ENCODE measurements at regions not wholly inside any gene's neighbourhood (a gene's known extent, or its start where the extent isn't known, plus 50 kb on each side); places are given as distances from the start of the nearest gene placed in this dataset.

DNA sequence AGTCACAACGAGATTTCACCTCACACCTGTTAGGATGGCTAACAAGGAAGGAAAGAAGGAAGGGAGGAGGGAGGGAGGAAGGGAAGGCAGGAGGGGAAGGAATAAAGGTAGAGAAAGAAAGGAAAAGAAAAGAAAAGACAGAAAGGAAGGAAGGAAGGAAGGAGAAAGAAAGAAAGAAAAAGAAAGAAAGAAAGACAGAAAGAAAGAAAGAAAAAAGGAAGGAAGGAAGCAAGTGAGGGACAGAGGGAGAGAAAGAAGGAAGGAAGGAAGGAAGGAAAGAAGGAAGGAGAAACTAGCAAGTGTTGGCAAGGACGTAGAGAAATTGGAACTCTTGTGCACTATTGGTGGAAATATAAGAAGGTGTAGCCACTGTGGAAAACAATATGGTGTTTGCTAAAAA, 52.2 kb downstream of the CCDC185 start:
- no peak for DNase-seq (ENCODE audit: low spot score)

DNA sequence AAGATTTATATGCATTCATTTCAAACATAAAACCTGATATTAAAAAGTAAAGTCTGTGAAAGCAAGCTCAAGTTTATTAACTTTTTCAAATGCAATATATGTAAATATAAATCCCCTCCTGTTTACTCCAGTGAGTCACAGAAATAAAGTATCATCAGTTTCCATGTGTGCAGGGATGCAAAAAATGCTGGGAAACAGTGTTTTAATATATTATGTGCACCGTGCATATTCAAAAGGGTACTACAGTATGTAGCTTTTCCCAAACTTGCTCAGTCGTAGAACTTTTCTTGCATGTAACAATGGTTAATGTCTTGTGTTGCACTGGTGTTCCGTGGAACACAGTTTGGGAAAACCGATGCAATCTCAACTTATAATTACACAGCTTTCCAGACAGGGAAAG, 60.7 kb downstream of the CCDC185 start:
- no peak for DNase-seq (ENCODE audit: low spot score)
- intact Hi-C loops (cut with DNase I): no loop called here

More for the DNA sequence above, 52.2 kb downstream of the CCDC185 start:
- intact Hi-C loops (cut with DNase I): no loop called here

DNA sequence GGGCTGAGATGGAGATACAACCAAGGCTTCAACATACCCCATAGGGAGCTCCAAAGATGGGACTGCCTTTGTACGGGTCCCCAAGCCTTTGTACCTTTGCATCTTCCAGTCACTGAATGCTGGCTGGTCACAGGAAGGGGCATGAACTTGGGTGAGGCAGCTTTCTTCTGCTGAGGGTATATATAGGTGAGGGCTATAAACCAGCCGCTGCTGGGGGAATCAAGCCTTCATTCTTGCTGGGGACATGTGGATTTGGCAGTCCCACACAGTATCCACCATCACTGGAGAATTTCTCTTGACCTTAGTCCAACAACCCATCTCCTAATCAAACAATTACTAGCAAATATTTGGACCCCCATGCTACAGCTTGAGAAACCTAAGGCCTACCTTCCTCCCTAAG, 61.7 kb downstream of the CCDC185 start:
- intact Hi-C loops (cut with DNase I): no loop called here
- DNase-seq (ENCODE audit: low spot score): no peak

DNA sequence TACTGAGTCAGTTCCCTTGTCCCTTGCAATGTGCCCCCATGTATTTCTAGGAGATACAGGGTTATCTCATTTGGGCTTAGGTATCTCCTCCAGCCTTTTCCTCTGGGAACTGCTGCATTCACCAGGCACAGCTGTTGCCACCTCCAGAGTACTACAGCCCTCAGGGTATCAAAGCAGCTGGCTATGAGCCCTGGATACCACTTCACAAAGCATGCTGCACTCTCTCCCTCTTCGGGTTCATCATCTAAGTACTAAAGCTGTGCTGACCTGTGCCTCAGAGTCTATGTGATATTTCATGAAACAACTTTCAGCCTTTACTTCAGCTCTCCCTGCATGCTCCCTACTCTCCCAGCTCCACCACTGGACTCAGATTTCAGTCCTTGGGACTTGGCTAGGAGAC, 62.3 kb downstream of the CCDC185 start:
- intact Hi-C loops (cut with DNase I): no loop called here
- no peak for DNase-seq (ENCODE audit: low spot score)

DNA sequence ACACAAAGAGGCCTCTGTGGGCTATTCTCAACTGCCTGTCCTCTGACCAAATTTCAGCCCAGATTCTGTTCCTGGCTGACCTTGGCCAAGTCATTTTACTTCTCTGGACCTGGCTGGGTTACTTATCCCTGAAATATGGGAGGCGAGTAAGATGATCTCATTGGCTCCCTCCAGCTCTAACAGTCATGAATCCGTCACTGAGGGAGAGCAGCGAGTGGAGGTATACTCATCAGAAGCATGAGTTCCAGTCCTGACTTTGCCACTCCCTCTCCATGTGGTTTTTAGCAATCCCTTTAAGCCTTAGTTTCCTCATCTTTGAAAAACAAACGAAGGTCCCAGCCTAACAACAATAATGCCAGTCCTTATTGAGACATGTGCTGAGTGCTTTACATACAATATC, 63.5 kb downstream of the CCDC185 start:
- intact Hi-C loops (cut with DNase I): no loop called here

DNA sequence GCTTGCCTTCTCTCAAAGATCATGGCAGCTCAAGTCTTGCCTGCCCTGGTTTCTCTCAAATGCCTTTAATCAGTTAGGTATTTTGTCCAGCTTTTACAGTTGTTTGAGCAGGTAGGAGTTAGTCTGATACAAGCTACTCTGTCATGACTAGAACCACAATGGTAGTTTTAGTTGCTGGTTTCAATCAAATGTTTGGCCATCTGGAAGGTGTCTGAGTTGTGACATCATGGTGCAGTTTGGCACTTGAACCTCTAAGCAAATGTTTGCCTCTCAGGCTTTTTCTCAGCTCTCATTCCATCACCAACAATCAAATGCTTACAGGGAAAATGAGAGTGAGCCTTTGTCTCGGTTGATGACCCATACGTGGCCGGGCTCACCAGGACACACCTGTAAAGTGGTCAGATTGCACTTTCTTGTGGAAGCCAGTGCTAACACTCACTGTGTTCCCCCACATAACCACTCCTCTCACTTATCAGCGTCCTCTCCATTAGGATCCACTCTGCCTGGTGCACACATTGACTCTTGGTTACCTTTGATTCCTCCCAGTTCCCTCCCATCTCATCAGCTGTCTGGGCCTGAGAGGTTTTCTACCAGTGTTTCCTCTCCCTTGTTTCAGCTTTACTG, 67.5 kb downstream of the CCDC185 start:
- intact Hi-C loops (cut with DNase I): no loop called here
- no peak for DNase-seq (ENCODE audit: low spot score)

More for the DNA sequence above, 63.5 kb downstream of the CCDC185 start:
- no peak for DNase-seq (ENCODE audit: low spot score)

DNA sequence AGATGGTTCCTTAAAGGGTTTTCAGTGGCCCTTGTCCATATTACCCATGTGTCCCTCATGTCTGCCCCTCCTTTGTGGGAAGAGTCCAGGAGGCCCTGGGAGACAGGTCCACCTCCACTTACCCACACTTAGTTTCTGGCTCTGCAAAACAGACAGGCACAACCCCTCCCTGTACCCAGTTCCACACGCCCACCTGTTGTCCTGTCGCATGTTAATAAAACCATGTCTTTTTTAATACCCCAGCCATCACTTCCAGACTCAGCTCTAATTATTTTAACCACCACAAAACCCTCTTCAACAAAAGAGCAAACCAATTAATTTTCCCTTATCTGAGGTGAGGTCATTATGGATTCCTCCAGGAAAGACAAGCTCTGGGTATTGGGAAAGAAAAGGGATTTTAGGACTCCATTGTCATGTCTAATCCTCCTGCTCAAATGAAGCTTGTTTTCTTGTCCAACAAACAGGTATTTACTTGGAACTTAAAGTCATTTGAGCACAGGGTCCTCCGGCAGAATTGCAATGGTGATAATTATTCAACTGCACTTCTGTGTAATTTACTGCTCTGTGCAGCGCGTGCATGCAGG, 68.9 kb downstream of the CCDC185 start:
- intact Hi-C loops (cut with DNase I): no loop called here
- no peak for DNase-seq (ENCODE audit: low spot score)

DNA sequence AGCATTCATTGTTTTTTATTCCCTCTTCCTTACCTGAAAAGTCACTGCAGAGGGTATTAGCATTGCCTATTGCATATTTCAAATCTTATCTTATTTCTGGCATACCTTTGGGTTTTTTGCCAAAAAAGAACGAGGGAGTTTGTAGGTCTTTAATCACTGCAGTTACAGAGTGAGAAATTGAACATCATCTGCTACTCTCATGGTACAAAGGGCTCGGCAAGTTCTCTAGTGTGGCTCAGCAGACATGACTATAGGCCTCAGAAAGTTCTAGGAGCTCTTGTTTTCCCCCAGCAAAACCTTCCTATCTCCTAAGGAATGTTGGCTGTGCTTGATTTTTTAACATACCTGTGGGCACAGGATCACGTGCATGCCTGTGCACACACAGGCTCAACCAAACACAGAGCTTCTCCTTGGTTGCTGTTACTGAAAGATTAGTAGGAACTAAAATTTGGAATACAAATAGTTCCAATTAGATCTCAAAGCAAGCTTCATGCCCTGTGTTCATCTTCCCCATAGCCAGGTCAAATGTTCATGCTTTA, 69.7 kb downstream of the CCDC185 start:
- intact Hi-C loops (cut with DNase I): no loop called here

DNA sequence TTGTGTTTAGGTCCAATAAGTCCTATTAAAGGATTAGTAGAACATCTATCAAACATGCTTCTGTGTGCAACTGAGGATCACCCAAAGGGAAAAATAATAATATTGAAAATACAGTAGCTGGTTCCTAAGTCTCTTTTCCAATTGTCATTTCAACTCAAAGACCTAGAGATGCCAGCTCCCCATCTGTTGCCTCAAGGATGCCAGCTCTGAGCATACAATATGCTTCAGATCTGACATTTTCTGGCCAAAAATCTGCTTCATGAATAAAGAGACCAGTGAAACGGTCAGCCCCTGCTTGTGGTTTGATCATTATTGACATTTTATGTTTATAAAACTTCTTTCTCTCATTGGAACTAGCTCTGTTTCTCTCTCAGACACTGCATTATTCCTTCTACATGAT, 72.9 kb downstream of the CCDC185 start:
- no peak for DNase-seq (ENCODE audit: low spot score)
- intact Hi-C loops (cut with DNase I): no loop called here

More for the DNA sequence above, 69.7 kb downstream of the CCDC185 start:
- no peak for DNase-seq (ENCODE audit: low spot score)

DNA sequence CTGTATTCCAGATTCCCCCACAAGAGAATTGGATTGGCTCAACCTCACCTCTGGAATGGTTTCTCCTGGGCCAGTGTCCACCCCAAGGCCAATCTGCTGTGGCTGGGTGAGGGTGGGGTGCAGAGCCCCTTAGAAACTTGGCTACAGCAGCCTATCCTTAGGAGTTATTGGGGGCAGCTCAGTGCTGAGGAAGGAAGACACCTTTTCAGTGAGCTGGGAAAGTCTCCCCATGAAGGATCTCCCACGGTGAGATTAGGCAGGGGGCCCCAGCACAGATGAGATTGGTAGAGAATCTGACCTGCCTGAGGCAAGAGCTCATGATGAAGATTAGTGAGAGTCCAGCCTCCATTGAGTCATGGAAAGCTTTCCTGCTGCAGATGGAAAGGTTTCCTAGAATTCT, 78.4 kb downstream of the CCDC185 start:
- DNase-seq (ENCODE audit: low spot score): no peak
- intact Hi-C loops (cut with DNase I): no loop called here

DNA sequence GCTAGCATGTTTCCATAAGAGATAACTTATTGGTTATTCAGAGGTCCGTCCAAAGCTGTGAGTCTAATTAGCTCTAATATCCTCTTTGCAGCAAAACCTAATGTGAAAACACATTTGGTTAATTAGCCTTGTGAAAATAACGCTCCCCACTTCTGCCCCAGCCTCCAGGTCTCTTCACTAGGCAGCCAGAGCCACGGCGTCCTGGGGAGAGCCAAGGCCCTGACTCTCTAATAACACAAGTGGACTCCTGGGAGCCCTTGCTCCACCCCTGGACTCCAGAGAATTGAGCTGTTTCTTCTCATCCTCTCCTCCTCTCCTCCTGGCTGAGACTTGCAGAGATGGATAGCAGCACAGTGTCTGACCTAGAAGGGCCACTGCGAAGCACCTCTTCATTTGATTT, 78.8 kb downstream of the CCDC185 start:
- intact Hi-C loops (cut with DNase I): no loop called here
- DNase-seq (ENCODE audit: low spot score): no peak

DNA sequence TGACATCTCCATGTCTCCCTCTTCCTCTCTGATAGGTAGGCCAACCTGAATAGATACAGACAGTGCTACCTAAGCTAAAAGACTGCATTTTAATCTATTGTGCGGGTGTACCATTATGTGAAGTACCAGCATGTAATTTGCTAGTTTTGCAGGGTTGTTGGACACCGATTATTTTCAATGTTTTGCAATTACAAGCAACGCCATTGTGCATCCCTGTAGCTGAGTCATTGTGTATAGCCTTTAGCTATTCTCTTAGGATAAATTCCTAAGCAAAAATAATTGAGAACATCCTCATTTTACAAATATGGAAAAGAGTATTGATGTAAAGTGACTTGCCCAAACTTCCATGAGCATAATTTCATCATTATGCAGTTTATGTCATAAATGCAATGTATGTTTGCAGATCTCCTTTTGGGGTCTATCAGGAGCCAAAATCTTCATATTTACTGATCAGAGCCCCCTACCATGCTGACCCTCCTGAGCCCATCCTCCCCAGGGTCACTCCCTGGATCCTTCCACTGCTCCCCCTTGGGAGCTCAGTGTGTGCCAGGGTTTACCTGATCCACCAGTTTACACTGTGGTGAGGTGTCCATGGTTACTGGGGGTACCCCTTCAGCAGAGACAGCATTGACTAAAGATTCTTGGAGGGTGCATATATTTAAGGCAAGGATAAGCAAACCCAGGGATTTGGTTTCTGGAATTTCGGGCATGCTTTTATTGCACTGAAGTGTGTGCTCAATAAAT, 80.6 kb downstream of the CCDC185 start:
- intact Hi-C loops (cut with DNase I): no loop called here
- DNase-seq (ENCODE audit: low spot score): no peak

DNA sequence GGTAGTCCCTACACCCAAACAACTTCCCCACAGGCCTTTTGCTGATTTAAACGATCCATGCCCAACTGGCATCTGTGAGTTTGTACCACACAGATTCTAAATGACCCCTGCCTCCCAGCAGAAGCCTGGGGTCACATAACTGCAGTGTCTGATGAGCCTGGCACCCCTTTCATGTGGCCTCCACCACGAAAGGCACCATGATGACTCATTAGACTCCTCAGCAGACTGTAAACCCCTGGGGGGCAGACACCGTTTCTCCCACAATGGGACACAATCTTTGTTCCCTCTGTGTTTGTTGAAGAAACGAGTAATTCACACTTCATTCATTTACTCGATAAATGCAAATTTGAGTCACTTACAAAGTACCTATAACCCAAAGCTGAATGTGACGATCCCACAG, 81.6 kb downstream of the CCDC185 start:
- DNase-seq (ENCODE audit: low spot score): no peak
- intact Hi-C loops (cut with DNase I): no loop called here

DNA sequence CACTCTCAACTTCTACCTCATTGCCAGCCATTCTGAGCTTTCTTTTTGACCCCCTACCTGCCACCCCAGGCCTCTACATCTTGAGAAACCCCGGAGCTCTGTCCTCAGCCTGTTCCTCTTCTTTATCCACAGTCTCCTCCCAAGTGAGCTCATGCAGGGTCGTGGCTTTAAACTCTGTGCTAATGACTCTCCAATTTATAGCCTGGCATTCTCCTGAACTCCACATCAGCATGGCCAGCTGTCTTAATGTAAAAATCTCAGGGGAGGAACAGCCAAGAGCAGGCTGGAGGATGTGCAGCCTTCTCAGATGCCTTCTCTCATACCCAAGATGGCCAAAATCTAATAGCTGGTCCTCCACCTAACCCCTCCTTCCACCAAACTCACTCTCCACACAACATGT, 84.2 kb downstream of the CCDC185 start:
- DNase-seq (ENCODE audit: low spot score): no peak
- intact Hi-C loops (cut with DNase I): no loop called here

DNA sequence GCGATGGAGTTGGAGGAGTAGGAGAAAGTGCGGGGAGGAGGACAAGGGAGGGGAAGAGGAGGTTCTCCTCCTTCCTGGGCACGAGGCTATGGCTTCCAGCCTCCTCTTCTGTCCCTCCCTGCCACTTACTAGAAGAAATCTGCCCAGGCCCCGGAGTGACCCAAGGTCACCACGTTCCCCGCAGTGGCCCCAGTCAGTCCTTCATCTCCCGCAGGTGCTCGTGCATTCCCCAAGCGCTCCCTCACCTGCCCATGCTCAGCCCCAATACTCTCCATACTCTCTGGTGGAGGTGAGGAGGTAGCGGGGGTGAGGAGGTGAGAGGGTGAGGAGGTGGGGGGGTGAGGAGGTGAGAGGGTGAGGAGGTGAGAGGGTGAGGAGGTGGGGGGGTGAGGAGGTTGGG, 85.4 kb downstream of the CCDC185 start:
- intact Hi-C loops (cut with DNase I): no loop called here
- peak; percentile 66 for DNase-seq (ENCODE audit: low spot score)

DNA sequence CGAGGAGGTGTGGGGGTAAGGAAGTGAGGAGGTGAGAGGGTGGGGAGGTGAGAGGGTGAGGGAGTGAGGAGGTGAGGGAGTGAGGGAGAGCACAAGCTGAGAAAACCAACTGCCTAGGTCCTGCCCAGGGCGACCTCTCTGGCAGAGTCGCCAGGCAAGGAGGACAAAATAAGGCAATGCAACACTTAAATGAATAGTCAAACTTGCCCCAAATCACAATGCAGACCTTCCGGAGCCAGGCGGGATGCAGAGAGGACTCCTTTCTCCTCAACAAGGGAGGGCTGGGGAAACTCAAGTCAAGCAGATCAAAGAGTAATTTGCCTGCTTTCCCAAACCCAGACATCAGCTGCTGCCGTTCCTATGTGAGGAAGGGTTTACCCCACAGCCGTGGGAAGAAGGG, 86.0 kb downstream of the CCDC185 start:
- DNase-seq (ENCODE audit: low spot score): peak; percentile 10
- intact Hi-C loops (cut with DNase I): no loop called here

DNA sequence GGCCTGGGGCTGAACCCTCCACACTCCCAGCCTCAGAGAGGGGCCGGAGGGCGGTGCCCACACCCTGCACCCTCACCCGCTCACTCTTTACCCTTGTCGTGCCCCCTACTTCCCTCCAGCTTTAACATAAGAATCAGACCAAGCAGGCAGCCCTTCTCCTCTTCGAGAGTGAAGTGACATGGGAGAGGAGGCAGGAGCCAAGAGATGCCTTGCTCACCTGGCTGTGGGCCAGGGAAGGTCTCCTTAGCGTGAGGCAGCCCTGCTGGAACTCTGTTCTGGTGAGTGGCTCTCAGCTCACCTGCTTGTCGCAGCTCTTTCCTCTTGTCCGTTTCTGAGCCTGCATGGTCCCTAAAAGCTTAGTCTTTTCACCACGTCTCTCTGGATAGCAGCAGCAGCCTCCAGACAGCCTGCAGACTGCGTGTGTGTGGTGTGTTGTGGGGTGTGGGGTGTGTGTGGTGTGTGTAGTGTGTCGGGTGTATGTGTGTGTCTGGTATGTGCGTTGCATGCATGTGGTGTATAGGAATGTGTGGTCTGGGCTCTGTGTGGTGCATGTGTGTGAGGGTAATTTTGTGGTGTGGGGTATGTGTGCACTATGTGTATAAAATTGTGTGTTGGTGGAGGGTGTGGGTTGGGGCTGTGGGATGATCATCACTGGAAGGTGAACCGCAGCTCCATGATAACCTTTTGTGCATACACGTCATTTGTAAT, 86.7 kb downstream of the CCDC185 start:
- DNase-seq (ENCODE audit: low spot score): peak; percentile 51
- intact Hi-C loops (cut with DNase I): no loop called here

DNA sequence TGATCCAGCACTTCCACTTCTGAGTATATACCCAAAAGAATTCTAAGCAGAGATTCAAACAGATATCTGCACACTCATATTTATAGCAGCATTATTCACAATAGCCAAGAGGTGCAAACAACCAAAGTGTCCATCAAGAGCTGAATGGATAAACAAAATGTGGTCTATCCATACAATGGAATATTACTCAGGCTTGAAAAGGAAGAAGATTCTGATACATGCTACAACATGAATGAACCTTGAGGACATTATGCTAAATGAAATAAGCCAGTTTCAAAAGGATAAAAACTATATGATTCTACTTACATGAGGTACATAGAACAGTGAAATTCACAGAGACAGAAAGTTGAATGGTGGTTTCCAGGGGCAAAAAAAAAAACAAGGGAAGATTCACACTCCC, 88.9 kb downstream of the CCDC185 start:
- no peak for DNase-seq (ENCODE audit: low spot score)
- intact Hi-C loops (cut with DNase I): no loop called here

DNA sequence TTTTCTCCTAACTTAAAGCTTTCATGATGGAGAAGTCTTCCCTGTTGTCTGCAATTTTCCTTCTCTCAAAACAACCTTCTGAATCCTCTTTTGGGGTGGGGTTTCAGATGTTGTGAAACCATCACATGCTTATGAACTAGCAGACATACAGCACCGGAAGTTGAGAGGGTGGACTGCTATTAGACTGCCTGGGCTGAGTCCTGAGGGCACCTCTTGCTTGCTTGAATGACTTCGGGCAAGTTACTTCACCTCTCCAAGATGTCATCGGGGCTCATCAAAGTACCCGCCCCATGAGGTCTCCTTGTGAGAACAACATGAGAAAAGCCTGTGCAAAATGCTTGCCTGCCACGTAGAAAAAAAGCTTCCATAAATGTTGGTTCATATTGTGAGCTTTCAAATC, 89.6 kb downstream of the CCDC185 start:
- peak; percentile 20 for DNase-seq (ENCODE audit: low spot score)
- intact Hi-C loops (cut with DNase I): no loop called here

DNA sequence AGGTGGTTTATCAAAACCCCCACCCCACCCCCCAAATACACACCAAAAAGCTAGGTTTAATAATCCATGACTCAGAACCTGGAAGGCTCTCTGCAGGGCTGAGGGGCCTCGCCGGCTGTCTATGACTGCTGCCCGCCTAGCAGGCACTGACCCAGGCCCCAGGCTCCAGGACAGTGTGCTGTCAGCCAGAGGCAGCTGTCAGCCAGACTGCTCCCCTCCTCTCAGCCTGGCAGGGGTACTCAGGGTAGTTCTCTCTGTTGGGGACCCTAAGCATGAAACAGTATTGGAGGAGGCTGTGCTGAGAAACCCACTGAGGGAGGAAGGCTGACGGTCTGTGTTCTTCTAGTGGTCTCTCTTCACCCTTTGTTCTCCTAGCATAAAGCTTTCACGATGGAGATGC, 90.3 kb downstream of the CCDC185 start:
- peak; percentile 12 for DNase-seq (ENCODE audit: low spot score)
- intact Hi-C loops (cut with DNase I): no loop called here
